ENCODE measurements at regions not wholly inside any gene's neighbourhood (a gene's known extent, or its start where the extent isn't known, plus 50 kb on each side); places are given as distances from the start of the nearest gene placed in this dataset.

DNA sequence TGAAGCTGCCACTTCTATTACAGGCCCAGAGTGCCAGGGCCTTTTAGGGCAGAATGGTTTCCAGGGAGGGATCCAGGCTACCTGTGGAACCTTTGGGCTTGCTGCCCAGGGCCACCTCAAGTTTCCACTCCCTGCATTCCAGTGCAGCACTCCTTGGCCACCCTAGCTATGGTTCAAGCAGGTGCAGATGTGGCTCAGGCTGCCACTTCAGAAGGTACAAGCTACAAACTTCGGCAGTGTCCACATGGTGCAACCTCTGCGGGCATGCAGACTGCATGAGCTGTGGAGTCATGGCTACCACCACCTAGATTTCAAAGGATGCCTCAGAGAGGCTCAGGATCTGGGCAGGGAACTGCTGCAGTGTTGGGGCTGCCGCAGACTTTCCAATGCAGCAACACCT is 248.1 kb upstream of the UBE2E3 start:
- H3K4me3 ChIP-seq: no peak overlapping the region
- no peaks in the 10 kb centered on the region for H3K27me3 ChIP-seq
- H3K4me1 ChIP-seq (ENCODE audit: insufficient read depth): no peaks in the 10 kb centered on the region
- H3K27ac ChIP-seq: no peak overlapping the region
- no peak for TF ChIP-seq EP300 (IDR thresholded peaks at IDR 0.05)
- no peak for TF ChIP-seq POLR2A (IDR thresholded peaks at IDR 0.05)
- TF ChIP-seq, protein P1, sequence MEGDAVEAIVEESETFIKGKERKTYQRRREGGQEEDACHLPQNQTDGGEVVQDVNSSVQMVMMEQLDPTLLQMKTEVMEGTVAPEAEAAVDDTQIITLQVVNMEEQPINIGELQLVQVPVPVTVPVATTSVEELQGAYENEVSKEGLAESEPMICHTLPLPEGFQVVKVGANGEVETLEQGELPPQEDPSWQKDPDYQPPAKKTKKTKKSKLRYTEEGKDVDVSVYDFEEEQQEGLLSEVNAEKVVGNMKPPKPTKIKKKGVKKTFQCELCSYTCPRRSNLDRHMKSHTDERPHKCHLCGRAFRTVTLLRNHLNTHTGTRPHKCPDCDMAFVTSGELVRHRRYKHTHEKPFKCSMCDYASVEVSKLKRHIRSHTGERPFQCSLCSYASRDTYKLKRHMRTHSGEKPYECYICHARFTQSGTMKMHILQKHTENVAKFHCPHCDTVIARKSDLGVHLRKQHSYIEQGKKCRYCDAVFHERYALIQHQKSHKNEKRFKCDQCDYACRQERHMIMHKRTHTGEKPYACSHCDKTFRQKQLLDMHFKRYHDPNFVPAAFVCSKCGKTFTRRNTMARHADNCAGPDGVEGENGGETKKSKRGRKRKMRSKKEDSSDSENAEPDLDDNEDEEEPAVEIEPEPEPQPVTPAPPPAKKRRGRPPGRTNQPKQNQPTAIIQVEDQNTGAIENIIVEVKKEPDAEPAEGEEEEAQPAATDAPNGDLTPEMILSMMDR (IDR thresholded peaks at IDR 0.05): no peak
- H3K9me3 ChIP-seq: no peaks in the 10 kb centered on the region
- DNase-seq: no peak
- intact Hi-C loops (cut with DNase I): no loop called here
- no peaks in the 10 kb centered on the region for H3K36me3 ChIP-seq
- 92 to 97% (median 92%) methylated on average over 2 to 3 of the region's 3 CpGs for WGBS, 3 donors

DNA sequence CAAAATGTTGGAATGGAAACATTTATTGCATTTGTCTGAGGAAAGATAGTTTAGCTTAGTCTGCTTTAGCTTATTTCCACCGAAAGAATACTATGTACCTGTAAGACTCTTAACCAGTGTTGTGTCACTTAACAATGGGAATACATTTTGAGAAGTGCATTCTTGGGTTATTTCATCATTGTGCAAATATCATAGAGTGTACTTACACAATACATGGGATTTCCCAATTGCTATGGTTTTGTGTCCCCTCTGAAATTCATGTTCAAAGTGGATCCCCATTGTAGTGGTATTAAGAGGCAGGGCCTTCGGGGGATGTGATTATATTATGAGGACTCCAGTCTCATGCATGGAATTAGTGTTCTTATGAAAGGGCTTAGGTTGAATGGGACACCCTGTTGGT is 249.4 kb upstream of the UBE2E3 start:
- DNase-seq: no peak
- intact Hi-C loops (cut with DNase I): no loop called here
- Histone ChIP-seq H3K4me1 (ENCODE audit: insufficient read depth) (no peaks in the 10 kb centered on the region), H3K27me3 (no peaks in the 10 kb centered on the region), H3K36me3 (no peaks in the 10 kb centered on the region), H3K9me3 (no peaks in the 10 kb centered on the region), H3K27ac (no peak overlapping the region), H3K4me3 (no peak overlapping the region)
- WGBS, 3 donors: 88 to 93% (median 91%) methylated on average over 2 of the region's 2 CpGs
- TF ChIP-seq EP300 (IDR thresholded peaks at IDR 0.05) (no peak), POLR2A (IDR thresholded peaks at IDR 0.05) (no peak)
- TF ChIP-seq, protein P1 (IDR thresholded peaks at IDR 0.05): no peak

DNA sequence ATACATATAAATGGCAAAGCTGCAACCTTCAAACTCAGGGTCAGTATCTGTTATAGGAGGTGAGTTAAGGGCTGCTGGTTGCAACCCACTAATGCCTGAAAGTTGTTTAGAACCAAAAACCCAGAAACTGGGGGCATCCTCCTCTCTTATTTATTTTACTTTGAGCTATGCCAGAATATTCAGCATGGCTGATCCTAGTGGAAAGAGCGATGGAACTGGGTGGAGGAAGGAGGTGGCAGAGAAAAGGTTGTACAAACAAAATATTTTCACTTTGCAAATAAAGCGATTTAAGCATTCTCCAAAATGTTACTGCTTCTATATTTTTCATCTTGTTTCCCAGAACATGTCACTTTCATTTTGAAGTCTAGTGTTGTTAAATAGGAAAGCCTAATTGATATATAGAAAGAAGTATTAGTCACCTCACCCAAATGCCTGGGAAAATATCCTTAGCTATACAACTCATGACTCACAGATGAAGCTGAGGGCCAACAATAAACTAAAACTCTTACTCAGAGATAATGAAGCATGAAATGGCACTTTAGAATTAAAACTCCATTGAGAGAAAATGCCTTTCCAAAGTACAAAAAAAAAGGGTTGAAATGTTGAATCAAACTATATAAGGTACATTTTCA is 251.4 kb upstream of the UBE2E3 start:
- TF ChIP-seq EP300 (IDR thresholded peaks at IDR 0.05): no peak
- no peak for TF ChIP-seq POLR2A (IDR thresholded peaks at IDR 0.05)
- TF ChIP-seq, protein P1 (IDR thresholded peaks at IDR 0.05): no peak
- intact Hi-C loops (cut with DNase I): no loop called here
- H3K9me3 ChIP-seq: no peaks in the 10 kb centered on the region
- DNase-seq: no peak
- no peaks in the 10 kb centered on the region for H3K27me3 ChIP-seq
- WGBS, 3 donors: 75 to 89% (median 85%) methylated on average over 2 of the region's 2 CpGs
- H3K36me3 ChIP-seq: no peaks in the 10 kb centered on the region
- H3K4me1 ChIP-seq (ENCODE audit: insufficient read depth): no peaks in the 10 kb centered on the region
- no peak overlapping the region for H3K27ac ChIP-seq
- H3K4me3 ChIP-seq: no peak overlapping the region

DNA sequence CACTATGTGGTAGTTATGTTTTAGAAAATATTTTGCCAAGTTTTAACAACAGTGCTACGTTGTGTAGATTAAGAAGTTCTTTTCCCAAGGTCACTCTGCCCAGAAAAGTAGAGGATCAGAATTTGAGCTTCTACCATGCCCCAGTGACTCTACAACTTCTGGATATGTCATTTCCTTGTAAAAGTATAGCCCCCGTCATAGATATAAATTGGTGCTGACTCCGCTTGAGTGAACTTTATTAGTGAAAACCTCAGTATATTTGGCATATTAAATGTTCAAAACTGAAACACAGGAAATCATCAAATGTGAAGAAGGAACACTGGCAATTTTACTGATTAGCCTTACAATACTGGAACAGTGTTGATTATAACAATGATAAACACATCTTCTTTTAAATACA is 256.7 kb upstream of the UBE2E3 start:
- Histone ChIP-seq H3K4me1 (ENCODE audit: insufficient read depth) (no peaks in the 10 kb centered on the region), H3K27me3 (no peaks in the 10 kb centered on the region), H3K27ac (no peak overlapping the region), H3K4me3 (no peak overlapping the region), H3K36me3 (no peaks in the 10 kb centered on the region), H3K9me3 (no peaks in the 10 kb centered on the region)
- intact Hi-C loops (cut with DNase I): no loop called here
- WGBS, 3 donors: 52 to 71% (median 53%) methylated on average over 3 of the region's 3 CpGs
- no peak for DNase-seq
- no peak for TF ChIP-seq POLR2A (IDR thresholded peaks at IDR 0.05)
- TF ChIP-seq, protein P1 (IDR thresholded peaks at IDR 0.05): no peak
